HG03457 (cell line): ENCODE measurements at regions not wholly inside any gene's neighbourhood (a gene's known extent, or its start where the extent isn't known, plus 50 kb on each side); places are given as distances from the start of the nearest gene placed in this dataset.

Source experiments
- ATAC-seq: cut with Tn5 transposase; IDR thresholded peaks from one replicate; pipeline ENCODE4 v1.9.1; 2021; ENCODE audit warnings: moderate number of reproducible peaks; ENCODE audit not compliant: unreplicated experiment

- no peak for ATAC-seq
Measured at GRCh38 chr2:15733867-15734673, 142.4 kb downstream of the DDX1 start.

- ATAC-seq = no peak
Measured at GRCh38 chr2:15734674-15735483, 143.2 kb downstream of the DDX1 start.

GRCh38 chr2:15735484-15736326 lies 144.0 kb downstream of the DDX1 start:
- no peak for ATAC-seq

- no peak for ATAC-seq
Measured at GRCh38 chr2:15736396-15737180, 144.9 kb downstream of the DDX1 start.

GRCh38 chr2:15737314-15738224 lies 145.9 kb downstream of the DDX1 start:
- ATAC-seq = no peak

- no peak for ATAC-seq
Measured at GRCh38 chr2:15738225-15738546, 146.5 kb downstream of the DDX1 start.

- no peak for ATAC-seq
Measured at GRCh38 chr2:15738943-15739342, 147.3 kb downstream of the DDX1 start.

- ATAC-seq = no peak
Measured at GRCh38 chr2:15744820-15745219, 153.2 kb downstream of the DDX1 start.

- no peak for ATAC-seq
Measured at GRCh38 chr2:15745350-15745749, 153.7 kb downstream of the DDX1 start.

- ATAC-seq = no peak
Measured at GRCh38 chr2:15745907-15746702, 154.4 kb downstream of the DDX1 start.

- ATAC-seq = no peak
Measured at GRCh38 chr2:15746703-15747550, 155.3 kb downstream of the DDX1 start.

GRCh38 chr2:15747603-15748471 lies 156.2 kb downstream of the DDX1 start:
- ATAC-seq = no peak

GRCh38 chr2:15748736-15749323 lies 157.2 kb downstream of the DDX1 start:
- ATAC-seq = no peak

- ATAC-seq = no peak
Measured at GRCh38 chr2:15749460-15750432, 158.1 kb downstream of the DDX1 start.

- ATAC-seq = no peak
Measured at GRCh38 chr2:15750433-15750814, 158.8 kb downstream of the DDX1 start.
